UCSD-AML1 (cell line): ENCODE measurements at regions not wholly inside any gene's neighbourhood (a gene's known extent, or its start where the extent isn't known, plus 50 kb on each side); places are given as distances from the start of the nearest gene placed in this dataset.
A peak's percentile ranks its signal among the peaks of the same experiment; 100 is the strongest.
"Not testable (repeated sequence)": the region's sequence is repeated elsewhere in the genome, so short reads cannot be mapped to it uniquely, and the experiment has no call there.

Experiments used
- DNase-seq: peaks from one replicate; lab custom pipeline; 2025; ENCODE audit not compliant: unreplicated experiment; lab: John Stamatoyannopoulos, UW

DNA sequence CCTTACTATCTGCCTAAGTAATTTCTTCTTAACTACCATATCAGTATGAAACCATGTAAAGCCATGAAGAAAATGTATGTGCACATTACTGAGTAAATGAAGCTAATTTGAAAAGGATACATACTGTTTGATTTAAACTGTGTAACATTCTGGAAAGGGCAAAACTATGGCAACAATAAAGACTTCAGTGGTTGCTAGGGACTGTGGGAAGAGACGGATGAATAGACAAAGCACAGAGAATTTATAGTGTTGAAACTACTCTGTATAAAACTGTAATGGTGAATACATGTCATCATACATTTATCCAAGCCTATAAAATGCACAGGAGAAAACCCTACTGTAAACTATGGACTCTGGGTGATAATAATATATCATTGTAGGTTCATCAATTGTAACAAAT lies 1103.7 kb upstream of the EPHA6 start:
- no peak for DNase-seq

DNA sequence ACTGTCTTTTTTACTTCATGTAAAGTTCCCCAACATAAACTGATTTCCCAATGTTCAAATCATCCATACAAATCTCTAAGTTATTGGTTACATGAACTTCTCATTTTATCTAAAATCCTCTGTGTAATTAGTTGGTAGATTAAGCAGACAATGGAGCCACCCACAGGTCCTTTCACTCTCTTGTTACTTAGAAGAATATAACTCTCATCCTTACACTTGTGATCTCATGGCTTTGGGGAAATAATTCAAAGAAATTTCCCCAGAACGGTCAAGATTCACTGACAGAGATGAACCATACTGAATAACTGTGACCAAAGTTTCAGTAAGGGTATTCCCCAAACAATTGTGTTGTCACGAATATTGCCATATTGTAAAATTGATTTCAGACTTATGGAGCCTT lies 1102.6 kb upstream of the EPHA6 start:
- DNase-seq = no peak

DNA sequence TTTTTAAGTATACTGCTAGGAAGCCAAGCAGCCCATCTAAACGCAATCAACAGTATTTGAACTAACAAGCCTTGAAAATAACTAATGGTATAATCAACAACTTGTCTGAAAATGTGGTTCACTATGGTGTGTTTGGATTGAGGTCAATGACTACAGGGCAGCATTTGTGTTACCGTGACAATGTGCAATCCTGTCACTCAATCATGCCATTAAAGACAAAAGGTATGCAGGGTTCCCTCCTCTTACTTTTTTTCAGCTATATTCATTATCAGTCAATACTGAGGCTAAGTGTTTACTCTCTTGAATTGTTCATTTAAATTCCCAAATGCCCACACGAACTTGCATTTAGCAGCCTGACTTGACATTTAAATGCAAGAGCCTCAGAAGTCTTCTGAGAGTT lies 1099.3 kb upstream of the EPHA6 start:
- DNase-seq = no peak

DNA sequence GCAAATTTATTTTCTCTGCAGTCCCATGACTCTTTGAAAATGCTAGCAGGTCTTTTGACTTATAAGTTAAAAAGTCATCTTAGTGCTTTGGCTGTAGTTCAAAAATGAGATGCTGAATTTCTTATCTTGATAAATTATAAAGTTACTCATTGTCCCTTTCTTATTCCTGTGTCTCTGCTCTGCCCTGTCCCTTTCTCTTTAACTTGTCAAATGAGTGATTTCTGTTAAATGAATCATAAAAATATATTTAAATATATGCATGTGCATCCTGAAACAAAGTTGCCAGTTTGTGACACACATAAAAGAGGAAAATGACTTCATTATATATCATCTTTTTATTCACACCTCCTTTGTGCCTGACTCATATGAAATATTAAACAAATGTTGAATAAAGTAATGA lies 1097.3 kb upstream of the EPHA6 start:
- DNase-seq = no peak

DNA sequence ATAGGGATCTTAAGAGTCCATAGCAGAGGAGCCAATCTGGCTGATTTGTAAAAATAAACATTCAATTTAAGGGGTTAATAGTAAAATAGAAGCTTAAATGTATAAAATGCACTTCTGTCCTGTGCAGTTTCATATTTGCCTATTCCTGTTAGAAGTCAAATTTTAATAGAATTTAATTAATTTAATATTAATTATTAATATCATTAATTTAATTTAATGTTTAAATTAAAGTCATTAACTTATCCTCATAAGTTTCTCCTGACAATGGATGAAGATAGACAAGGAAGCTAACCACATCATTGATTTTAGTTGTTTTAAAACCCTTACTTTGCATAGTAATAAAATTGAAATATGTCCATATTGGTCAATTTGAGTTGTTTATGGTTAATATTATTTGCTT lies 1096.2 kb upstream of the EPHA6 start:
- no peak for DNase-seq

DNA sequence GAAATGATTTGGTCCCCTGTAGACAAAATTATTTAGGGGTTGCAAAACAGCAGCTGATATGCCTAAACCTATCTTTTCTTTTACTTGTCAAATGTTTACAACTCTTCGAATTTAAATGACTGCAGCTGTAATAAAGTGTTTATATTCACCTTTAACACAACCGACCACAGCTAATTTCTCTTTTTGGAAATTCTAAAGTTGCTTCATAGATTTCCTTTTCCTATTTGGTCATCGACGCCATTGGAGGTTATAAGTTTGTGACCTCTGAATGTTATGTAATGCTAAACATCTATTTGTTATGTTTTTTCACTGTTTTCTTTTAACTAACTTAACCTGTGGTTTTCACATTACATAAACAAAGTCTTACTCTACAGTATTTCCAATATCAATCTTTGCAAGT lies 1094.9 kb upstream of the EPHA6 start:
- DNase-seq = no peak

DNA sequence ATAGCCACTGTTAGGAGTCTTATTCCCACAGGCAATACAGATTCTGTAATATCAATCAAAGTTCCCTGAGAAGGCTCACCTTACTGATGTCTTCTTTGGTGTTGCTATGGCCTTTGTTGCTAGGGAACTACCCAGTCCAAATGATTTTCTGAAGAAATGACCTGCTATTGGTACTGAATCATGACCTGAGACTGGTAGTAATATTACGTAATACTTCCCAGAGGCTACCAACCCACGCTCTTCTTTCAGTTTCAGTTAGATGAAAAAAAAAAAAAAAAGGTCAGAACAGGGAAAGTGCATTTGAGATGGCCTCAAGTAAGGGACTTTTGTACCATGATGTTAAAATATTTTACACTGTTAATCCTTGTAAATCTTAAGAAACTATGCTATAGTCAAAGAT lies 1092.5 kb upstream of the EPHA6 start:
- no peak for DNase-seq

DNA sequence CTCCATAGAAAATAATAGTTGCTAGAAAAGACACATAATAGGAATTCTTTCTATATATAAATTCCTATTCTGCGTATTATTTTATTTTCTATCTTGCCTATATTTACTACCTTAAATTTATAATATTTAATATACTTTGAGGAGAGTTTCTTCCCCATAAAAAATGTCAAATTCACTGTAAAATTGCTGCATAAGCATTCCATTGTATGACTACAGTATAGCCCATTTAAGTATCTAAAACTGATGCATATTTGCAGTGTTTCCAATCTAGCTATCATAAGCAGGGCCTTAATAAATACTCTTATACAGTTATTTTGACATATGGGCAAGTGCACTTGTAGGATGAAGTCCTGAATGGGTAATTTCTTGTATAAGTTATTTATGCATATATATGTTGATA lies 1088.6 kb upstream of the EPHA6 start:
- no peak for DNase-seq

DNA sequence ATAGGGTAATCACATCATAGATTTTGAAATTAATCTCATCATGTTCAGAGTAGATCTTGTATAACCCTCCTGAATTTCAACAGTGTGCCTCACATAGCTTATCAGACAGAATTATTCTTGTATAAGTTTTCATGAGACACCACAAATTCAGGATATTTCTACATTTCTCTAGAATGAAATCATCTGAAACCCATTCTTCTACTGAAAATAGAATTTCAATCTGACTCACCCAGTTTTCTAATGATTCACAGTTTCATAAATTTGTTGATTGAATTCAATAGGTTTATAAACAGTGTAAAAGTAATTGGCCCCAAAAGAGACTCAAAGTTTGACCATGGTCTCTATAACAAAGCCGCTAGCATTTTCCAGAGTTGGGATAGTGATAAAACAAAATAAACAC lies 1082.6 kb upstream of the EPHA6 start:
- DNase-seq = no peak

DNA sequence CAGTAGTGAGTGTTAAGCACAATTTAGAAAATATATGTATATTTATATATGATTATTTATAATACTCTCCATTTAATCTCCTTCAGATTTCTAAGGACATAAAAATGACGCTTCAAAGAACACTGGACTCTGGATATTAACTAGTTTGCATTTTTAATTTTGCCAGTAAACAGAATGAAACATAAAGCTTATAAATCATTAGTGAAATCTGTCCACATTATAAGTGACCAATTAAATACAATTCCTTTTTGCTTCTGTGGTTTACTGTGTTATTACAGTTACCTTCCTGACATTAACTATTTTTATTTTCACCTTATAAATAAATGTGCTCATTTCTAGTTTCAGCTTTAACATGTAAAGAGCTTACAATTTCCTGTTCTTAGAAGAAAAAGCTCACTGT lies 1081.1 kb upstream of the EPHA6 start:
- DNase-seq = no peak

DNA sequence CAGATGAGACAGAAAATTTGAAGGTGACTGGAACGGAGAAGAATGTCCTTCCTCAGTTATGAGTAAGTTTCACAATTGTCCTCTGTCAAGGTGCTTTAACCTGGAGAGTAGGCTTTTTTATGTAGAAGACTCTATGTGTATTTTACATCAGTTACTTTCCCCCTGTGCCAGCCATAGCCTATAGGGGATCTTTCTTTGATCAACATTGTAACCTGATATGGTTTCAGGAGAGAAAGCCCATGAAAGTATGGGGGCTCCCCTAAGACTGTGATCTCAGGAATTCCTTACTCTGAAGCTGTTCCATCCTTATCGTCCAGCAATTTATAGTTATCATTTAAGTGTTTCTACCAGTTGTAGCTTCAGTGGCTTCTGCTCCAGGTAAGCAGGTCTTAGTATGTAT lies 1076.3 kb upstream of the EPHA6 start:
- no peak for DNase-seq

DNA sequence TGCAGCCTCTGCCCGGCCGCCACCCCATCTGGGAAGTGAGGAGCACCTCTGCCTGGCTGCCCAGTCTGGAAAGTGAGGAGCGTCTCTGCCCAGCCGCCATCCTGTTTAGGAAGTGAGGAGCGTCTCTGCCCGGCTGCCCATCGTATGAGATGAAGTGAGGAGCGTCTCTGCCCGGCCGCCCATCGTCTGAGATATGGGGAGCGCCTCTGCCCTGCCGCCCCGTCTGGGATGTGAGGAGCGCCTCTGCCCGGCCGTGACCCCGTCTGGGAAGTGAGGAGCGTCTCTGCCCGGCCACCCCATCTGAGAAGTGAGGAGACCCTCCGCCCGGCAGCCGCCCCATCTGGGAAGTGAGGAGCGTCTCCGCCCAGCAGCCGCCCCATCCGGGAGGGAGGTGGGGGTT lies 1069.5 kb upstream of the EPHA6 start:
- not testable (repeated sequence) for DNase-seq

DNA sequence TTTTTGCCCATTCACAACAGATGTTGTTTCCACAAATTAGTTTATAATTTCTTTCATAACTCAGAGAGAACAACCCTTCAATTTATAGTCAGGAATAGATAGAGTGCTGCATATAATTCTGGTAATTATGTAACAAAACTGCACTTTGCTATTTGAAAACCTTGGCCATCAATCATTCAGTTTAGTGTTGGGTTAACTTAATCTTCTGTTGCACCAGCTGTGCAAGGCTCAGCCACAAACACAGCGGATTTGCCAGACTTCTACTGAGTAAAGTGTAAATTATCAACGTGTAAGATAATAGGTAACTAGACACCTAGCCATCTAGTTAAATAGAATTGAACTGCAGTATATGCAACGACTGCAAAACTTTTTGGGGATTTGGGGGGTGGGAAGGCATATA lies 1064.3 kb upstream of the EPHA6 start:
- no peak for DNase-seq

DNA sequence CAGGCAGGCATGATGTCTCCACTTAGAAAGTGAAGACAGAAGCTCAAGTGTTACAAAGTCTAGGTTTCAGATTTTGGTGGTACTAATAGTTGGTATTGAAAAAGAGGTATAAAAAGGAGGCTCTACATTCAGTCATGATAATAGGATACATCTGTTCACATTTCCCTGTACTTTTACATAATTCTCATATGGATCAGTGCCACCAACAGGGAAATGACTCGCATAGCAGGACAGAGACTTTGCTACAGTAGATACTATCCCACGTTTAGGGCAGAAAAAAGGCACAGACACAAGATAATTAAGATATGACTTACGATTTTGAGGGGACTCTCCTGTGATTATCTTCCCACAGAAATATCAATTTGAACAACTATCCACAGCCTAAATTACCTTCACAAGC lies 1062.9 kb upstream of the EPHA6 start:
- no peak for DNase-seq

DNA sequence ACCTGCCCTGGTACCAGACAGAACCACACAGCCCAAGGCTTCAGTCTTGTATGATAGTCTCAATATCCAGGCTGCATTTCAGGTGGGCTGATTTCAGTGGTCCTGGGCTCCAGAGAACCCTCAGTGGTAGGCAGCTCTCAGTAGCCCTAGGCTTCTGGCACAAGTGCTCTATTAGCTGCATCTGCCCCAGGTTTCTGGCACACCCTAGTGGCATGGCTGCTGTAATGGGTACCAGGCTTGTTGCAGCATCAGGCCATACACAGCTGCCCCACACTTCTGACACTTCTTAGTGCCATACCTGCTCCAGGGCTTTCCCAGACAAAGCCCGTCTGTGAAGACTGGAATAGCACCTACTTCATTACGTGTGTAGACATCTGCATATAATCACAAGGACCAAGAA lies 1062.2 kb upstream of the EPHA6 start:
- DNase-seq = peak; percentile 1

DNA sequence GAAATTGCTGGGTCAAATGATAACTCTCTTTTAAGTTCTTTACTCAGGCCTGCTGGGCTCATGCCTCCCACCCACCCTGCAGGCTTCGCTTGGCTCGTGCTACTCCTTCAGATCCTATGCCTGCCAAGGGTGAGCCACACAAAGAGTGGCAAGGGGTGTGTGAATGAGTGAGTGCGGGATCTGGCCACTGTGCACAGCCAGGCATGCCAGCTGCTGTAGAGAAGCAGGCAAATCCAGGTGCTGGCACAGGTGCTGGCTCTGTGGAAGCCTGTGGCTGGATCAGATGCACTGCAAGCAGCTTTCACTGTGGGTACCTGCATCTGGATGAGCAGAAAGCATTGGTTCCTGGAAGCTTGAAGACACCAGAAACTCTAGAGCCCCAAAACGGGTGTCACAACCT lies 1055.7 kb upstream of the EPHA6 start:
- DNase-seq = no peak

DNA sequence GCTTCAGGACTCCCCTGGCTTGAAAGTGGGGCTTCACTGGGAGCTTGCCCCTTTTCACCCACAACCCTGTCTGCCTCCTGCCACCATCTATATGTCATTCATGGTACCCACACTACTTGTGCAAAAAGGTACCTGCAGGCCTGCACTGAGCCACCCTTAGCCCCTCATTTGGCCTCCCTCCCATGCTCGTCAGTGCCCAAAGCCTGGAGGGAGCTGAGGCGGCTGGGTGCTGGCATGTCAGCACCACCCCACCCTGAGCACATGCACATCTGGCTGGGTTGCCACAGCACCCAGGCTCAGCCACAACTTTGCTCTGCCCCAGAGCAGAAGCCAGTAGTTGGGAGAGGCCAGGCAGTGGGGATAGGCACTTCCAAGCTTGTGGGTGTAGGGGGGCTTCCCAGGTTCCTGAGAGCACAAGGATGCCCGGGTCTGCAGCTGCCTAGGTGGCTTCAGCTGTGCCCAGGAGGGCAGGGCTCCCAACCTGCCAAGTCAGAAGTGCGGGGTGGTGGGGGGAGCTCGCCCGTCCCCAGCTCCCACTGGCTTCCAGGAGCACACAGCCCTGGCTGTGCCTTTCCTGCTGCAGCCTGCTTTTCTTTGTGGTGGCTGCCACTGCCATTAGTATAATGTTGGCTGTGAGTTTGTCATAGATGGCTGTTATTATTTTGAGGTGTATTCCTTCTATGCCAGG lies 1054.6 kb upstream of the EPHA6 start:
- DNase-seq = no peak

DNA sequence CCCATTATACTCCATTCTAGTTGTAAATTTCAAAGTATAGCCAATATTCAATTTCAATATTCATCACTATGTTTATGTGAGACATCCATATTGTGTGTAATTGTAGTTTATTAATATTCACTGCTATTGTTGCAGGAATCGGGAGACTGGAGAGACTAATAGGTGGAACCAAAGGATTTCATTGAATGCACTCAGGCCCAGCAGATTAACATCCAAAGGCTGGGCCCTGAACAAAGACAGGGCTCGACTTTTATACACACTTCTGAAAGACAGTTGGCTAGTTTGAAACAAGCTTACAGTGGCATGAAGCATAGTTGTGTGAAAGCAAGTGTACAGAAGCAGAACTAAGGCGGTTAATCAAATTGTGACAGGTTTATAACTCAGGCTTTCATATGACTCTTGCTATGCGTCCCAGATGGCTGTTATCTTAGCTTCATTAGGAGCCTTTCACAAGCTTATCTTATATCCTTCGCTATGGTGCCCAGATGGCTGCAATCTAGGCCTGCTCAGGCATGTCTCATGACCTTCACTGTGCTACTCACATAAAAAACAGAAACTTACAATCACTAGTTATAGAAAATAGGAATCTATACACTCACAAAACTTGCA lies 1038.8 kb upstream of the EPHA6 start:
- DNase-seq = no peak

DNA sequence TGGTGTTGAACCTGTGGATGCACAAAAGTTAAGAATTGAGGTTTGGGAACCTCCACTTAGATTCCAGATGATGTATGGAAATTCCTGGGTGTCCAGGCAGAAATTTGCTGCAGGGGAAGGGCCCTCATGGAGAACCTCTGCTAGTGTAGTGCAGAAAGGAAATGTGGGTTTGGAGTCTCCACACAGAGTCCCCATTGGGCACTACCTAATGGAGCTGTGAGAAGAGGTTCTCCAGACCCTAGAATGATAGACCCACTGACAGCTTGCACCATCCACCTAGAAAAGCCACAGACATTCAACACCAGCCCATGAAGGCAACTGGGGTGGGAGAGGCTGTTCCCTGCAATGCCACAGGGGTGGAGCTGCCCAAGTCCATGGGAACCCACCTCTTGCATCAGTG lies 1032.8 kb upstream of the EPHA6 start:
- DNase-seq = no peak

DNA sequence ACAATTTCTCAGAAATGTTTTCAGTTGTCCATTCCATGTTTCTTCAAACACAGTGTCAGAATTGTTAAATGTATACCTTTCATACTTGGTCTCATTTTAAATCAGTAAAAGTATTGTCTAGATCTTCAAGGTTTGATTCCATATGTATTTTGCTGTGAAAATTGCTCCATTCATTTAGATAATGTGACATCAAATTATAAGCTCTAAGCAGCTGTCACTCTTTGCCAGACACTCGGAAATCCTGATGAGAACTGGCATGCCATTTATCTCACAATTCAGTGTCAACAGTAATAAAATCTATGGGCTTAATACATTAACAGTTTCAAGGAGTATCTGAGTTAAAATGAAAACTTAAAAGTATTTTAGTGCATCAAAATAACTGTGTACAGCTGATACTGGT lies 1025.3 kb upstream of the EPHA6 start:
- DNase-seq = no peak

DNA sequence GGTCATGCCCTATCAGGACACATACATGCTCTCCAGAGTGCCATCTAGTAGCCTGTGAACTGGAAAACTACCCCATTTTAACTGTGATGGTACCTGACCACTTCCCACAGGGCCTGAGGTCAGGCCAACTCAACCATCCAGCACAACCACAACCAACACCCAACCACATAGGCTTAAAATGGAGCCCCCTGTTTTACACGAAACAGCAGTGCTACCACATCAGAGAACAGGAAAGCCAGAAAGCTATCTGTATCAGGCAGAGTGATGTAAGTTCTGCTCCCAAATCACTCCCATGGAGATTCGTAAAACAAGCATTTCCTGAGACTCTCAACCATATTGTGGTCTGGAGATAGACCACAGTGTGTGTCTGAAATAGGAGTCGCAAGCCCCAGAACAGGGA lies 1017.3 kb upstream of the EPHA6 start:
- no peak for DNase-seq

DNA sequence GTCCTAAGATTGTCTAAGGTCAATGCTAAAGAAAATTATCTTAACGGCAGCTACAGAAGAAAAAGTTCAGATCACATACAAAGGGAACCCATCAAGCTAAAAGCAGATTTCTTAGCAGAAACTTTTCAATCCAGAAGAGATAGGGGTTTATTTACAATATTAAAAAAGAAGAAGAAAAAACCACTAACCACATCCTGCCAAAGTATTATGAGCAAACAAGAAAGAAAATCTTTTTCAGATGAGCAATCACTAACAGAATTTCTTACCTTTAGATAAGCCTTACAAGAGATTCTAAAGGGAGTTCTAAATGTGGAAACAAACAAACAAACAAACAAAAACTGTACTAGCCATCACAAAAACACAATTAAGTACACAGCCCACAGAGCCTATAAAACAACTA lies 1015.8 kb upstream of the EPHA6 start:
- DNase-seq = no peak

DNA sequence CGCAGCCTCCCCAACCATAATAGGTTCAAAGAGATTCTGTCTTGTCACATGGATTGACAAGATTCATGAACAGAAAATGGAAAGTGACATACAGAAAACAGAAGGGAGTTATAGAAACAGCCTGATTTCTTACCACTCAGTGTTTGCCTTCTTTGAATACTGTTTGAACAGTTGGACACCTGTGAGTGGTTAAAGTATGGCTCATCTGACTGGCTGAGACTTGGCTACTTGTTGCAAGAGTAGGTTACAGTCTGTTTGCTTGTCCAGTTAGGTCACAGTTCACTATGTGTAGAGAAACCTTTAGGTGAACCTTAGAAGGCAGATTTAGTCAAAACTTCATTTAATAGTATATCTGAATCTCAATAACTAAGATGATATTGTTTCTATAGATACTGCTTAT lies 1003.9 kb upstream of the EPHA6 start:
- no peak for DNase-seq
